Ovary (tissue), 3 donors: ENCODE measurements at regions not wholly inside any gene's neighbourhood (a gene's known extent, or its start where the extent isn't known, plus 50 kb on each side); places are given as distances from the start of the nearest gene placed in this dataset.

Source experiments
- EP300 ChIP-seq: sonication (generic); formaldehyde crosslinking; IDR thresholded peaks from one replicate; pipeline ENCODE4 v1.6.1; 2017; ENCODE audit warnings: antibody characterized with exemption
- POLR2A ChIP-seq: fragments of 450-650 bp; IDR thresholded peaks from one replicate; pipeline ENCODE4 v1.6.1; 2017; ENCODE audit warnings: antibody characterized with exemption, mild to moderate bottlenecking, moderate library complexity
- TF ChIP-seq, protein P1 (sequence below), 3 donors: fragments of 450-650 bp in 2 of 3; fragments of 200-600 bp in 1 of 3; IDR thresholded peaks; one replicate each; pipeline versions ENCODE4 v1.5.1 to v1.8.0; 2016 to 2022; ENCODE audit warnings: antibody characterized with exemption in 3 of 3, mild to moderate bottlenecking in 1 of 3
- donor health status: DM: no; HTN: no; CAD: no.

GRCh38 chr14:61132894-61133293 lies 148.2 kb downstream of the TMEM30B start:
- TF ChIP-seq, protein P1, sequence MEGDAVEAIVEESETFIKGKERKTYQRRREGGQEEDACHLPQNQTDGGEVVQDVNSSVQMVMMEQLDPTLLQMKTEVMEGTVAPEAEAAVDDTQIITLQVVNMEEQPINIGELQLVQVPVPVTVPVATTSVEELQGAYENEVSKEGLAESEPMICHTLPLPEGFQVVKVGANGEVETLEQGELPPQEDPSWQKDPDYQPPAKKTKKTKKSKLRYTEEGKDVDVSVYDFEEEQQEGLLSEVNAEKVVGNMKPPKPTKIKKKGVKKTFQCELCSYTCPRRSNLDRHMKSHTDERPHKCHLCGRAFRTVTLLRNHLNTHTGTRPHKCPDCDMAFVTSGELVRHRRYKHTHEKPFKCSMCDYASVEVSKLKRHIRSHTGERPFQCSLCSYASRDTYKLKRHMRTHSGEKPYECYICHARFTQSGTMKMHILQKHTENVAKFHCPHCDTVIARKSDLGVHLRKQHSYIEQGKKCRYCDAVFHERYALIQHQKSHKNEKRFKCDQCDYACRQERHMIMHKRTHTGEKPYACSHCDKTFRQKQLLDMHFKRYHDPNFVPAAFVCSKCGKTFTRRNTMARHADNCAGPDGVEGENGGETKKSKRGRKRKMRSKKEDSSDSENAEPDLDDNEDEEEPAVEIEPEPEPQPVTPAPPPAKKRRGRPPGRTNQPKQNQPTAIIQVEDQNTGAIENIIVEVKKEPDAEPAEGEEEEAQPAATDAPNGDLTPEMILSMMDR (IDR thresholded peaks at IDR 0.05), result no peak
- TF ChIP-seq EP300 (no peak), POLR2A (no peak)
